ENCODE measurements at regions not wholly inside any gene's neighbourhood (a gene's known extent, or its start where the extent isn't known, plus 50 kb on each side); places are given as distances from the start of the nearest gene placed in this dataset.

DNA sequence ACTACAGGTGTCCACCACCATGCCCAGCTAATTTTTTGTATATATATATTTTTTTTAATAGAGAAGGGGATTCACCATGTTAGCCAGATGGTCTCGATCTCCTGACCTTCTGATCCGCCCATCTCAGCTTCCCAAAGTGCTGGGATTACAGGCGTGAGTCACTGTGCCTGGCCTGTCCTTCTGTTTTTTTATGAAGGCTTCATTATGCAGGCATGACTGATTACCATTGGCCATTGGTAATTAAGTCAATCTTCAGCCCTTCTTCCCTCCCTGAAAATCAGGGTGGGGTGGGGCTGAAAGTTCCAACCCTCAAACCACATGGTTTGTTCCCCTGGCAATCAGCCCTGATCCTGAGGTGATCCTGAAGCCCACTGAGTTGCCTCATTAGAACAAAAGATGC is 336.9 kb downstream of the PTTG2 start:
- ATAC-seq (no peak), DNase-seq (ENCODE audit: low spot score) (no peak), FAIRE-seq (no peak)
- peaks cover 31% of the 10 kb centered on the region for H3K9me3 ChIP-seq (ENCODE audit: low read length)
- ChIA-PET CTCF (ENCODE audit: low intra/inter-chr PET ratio, low total read pairs) (no interaction called here), POLR2A (no interaction called here)
- no peak overlapping the region for H2AFZ ChIP-seq (ENCODE audit: low read length)
- TF ChIP-seq SP5 (CRISPR knock-in tag; IDR thresholded peaks at IDR 0.05; ENCODE audit: borderline replicate concordance, low read depth) (no peak), ZSCAN29 (CRISPR knock-in tag; conservative IDR thresholded peaks at IDR 0.05) (no peak), PAX8 (CRISPR knock-in tag; IDR thresholded peaks at IDR 0.05; ENCODE audit: borderline replicate concordance) (no peak), HNRNPK (IDR thresholded peaks at IDR 0.05; ENCODE audit: low read depth, low read length, poor library complexity, severe bottlenecking) (no peak), SMARCE1 (IDR thresholded peaks at IDR 0.05; ENCODE audit: borderline replicate concordance) (no peak), ZNF562 (CRISPR knock-in tag; IDR thresholded peaks at IDR 0.05; ENCODE audit: borderline replicate concordance) (no peak), XBP1 (CRISPR knock-in tag; IDR thresholded peaks at IDR 0.05) (no peak), KDM1A (CRISPR knock-in tag; IDR thresholded peaks at IDR 0.05) (no peak), CBX5 (CRISPR knock-in tag; IDR thresholded peaks at IDR 0.05; ENCODE audit: borderline replicate concordance) (no peak), ZFX (CRISPR knock-in tag; IDR thresholded peaks at IDR 0.05; ENCODE audit: low read depth) (no peak), ZNF609 (CRISPR knock-in tag; IDR thresholded peaks at IDR 0.05; ENCODE audit: borderline replicate concordance) (no peak), SIN3A (IDR thresholded peaks at IDR 0.05; ENCODE audit: borderline replicate concordance, low read depth, low read length) (no peak), BORCS8-MEF2B (CRISPR knock-in tag; IDR thresholded peaks at IDR 0.05) (no peak)
- TF ChIP-seq, protein P1, sequence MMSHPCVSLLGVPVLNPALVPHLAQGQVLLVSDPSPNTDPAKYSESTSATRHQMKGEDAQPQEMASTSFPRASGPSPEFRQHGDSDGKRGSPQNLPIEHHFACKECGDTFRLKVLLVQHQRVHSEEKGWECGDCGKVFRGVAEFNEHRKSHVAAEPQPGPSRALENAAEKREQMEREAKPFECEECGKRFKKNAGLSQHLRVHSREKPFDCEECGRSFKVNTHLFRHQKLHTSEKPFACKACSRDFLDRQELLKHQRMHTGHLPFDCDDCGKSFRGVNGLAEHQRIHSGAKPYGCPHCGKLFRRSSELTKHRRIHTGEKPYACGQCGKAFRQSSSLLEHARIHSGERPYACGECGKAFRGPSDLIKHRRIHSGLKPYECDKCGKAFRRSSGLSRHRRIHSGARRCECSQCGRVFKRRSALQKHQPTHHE (CRISPR knock-in tag; IDR thresholded peaks at IDR 0.05; ENCODE audit: borderline replicate concordance), result no peak
- WGBS (ENCODE audit: low lambda C conversion rate), result 20% methylated on average over 3 of the region's 3 CpGs
- H3K4me2 ChIP-seq (ENCODE audit: low read depth, low read length), result no peak overlapping the region
- no peaks in the 10 kb centered on the region for H3K36me3 ChIP-seq (replicated peaks in 1 of 2; ENCODE audit: control insufficient read depth in 1 of 2, insufficient read depth in 2 of 2, low read length in 2 of 2)
- no peaks in the 10 kb centered on the region for H3K4me1 ChIP-seq (ENCODE audit: insufficient read depth, low read length)
- BruUV-seq (replicated peaks), result no TSS peak
- no peaks in the 10 kb centered on the region; a peak in 1 of 5 replicates for H3K27me3 ChIP-seq (ENCODE audit: control insufficient read depth in 1 of 2, insufficient read depth in 2 of 2, low read length in 2 of 2)
- intact Hi-C loops (cut with micrococcal nuclease; ENCODE audit: unreplicated experiment), result no loop called here
- no peak overlapping the region for H3K27ac ChIP-seq (ENCODE audit: extremely low read length, insufficient read depth, low read length)
- H4K20me1 ChIP-seq (ENCODE audit: insufficient read depth, low read length), result no peaks in the 10 kb centered on the region
- H3K4me3 ChIP-seq (replicated peaks in 1 of 3; ENCODE audit: insufficient read depth in 1 of 3, low read depth in 2 of 3, low read length in 3 of 3), result no peak overlapping the region
- in situ Hi-C loops (cut with HindIII; ENCODE audit: extremely low pct_ligation_motif_present, low pct_unique_long_range_greater_than_20kb), result no loop called here
- H3K79me2 ChIP-seq (ENCODE audit: insufficient read depth, low read length), result no peaks in the 10 kb centered on the region
- no peak overlapping the region for H3K9ac ChIP-seq (ENCODE audit: insufficient read depth, low read depth, low read length)
